GM19351 (cell line): ENCODE measurements at regions not wholly inside any gene's neighbourhood (a gene's known extent, or its start where the extent isn't known, plus 50 kb on each side); places are given as distances from the start of the nearest gene placed in this dataset.
"Not testable (repeated sequence)": the region's sequence is repeated elsewhere in the genome, so short reads cannot be mapped to it uniquely, and the experiment has no call there.

ENCODE experiments used
- ATAC-seq: cut with Tn5 transposase; IDR thresholded peaks from one replicate; pipeline ENCODE4 v1.9.1; 2021; ENCODE audit warnings: mild to moderate bottlenecking, moderate library complexity; ENCODE audit not compliant: unreplicated experiment

DNA sequence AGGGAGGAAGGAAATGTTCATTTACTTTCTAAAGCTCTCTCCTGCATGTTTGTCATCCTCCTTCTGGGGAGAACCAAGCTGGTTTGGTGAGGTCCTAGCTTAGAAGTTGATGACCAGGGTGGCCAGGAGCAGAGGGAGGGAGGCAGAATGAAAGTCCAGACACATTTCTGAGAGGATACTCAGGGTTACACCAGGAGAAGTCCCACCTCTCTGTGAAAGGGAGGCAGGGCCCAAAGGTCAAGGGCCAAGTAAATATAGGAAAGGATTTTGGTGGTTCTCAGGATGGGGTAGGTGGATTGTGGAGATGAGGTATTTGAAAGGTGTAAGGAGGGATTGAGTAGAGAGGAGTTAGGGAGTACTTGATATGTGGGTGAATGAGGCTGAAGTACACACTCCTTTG is 58.0 kb upstream of the FBXO11 start:
- ATAC-seq, result no peak

DNA sequence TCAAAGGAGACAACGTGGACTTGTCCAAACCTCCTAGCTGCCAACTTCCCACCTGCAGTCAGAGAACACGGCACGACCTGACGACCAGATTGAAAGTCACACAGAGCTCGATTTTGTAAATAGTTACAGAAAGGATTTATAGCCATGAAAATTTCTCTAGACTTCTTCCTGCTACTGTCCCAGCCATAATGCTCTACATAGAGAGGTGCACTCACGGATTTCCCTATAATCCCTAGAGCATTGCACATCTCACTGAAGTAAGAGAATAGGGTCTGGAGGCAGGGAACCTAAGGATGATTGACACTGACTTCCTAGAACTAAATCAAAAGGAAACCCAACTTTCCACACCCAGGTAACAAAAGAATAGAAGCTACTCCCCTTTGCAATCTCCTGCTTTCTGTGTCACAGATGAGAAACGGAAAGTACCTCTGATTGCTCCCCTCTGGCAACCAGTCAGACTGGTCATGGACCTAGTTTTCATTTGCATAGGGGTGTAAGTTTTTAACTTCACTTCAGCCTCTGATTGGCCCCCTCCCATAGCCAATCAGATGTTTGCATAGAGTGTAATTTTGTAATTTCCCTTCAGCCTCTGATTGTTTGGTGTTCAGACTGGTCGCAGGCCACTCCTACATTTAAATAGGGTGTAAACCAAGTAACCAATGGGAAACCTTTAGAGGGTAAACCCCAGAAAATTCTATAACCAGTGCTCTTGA is 58.6 kb upstream of the FBXO11 start:
- ATAC-seq, result no peak

- ATAC-seq, result not testable (repeated sequence)
Observed at GRCh38 chr2:47976728-47977127, 70.4 kb upstream of the FBXO11 start.

DNA sequence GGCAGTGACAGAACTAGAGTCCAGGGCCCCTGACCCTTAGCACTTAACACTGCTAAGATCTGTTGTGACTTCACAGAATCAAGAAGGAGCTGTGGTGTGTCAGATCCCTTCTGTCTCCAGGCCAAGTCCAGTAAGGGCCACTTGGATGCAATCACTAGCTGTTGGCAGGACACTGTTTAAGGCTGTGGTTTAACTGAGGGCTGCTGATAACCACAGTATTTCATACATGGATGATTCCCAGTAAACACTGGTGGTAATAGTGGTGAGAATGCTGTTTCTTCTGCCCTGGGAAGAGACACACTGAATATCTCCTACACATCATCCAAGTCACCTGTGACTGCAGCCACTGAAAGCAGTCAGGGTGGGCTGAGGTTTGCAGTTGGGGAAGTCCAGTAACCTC is 77.7 kb upstream of the FBXO11 start:
- ATAC-seq, result peak; percentile 64

GRCh38 chr2:47990503-47990902 is 84.2 kb upstream of the FBXO11 start:
- ATAC-seq, result no peak

- no peak for ATAC-seq
Observed at GRCh38 chr2:47992671-47993070, 86.4 kb upstream of the FBXO11 start.

DNA sequence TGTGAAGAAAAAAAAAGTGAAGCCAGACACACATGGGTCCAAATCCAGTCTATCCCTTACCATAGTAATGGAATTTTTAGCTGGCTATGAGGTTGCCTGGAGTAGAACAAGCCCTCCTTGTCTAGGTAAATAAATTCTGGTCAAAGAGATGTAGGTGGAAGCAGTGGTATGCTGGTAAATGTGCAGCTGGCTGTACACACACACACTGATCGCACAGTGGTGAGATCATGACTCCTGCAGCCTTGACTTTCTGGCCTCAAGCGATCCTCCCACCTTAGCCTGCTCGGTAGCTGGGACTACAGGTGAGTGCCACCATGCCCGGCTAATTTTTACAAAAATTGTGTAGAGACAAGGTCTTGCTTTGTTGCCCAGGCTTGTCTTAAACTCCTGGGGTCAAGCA is 90.5 kb upstream of the FBXO11 start:
- no peak for ATAC-seq

- no peak for ATAC-seq
Observed at GRCh38 chr2:47999512-47999911, 93.2 kb upstream of the FBXO11 start.

DNA sequence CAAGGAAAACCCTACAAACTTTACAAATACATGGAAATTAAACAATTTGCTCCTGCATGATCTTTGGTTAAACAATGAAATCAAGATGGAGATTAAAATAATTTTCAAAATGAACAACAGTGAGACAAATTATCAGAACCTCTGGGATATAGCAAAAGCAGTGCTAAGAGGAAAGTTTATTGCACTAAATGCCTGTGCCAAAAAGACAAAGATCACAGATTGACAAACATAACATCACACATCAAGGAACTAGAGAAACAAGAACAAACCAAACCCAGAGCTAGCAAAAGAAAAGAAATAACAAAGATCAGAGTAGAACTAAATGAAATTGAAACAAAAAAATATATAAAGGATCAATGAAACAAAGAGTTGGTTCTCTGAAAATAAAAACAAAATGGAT is 95.2 kb upstream of the FBXO11 start:
- ATAC-seq, result no peak

DNA sequence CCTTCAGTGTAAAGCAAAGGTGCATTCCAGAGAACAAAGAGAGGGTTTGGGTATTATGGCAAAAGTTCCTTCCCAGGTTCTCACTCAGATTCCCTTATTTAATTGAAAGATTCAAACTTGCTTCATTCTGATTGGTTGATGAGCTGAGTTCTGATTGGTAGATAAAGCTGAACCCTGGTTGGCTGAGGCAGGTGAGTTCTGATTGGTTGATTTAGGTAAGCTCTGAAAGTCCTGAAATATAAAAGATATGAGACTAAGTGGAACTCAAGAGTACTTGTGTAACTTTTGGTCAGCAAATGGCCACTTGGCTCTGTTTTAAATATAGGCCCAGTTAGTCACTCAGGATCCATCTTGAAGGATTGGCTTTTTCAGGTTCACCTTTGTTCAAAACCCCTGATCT is 99.8 kb upstream of the FBXO11 start:
- no peak for ATAC-seq

DNA sequence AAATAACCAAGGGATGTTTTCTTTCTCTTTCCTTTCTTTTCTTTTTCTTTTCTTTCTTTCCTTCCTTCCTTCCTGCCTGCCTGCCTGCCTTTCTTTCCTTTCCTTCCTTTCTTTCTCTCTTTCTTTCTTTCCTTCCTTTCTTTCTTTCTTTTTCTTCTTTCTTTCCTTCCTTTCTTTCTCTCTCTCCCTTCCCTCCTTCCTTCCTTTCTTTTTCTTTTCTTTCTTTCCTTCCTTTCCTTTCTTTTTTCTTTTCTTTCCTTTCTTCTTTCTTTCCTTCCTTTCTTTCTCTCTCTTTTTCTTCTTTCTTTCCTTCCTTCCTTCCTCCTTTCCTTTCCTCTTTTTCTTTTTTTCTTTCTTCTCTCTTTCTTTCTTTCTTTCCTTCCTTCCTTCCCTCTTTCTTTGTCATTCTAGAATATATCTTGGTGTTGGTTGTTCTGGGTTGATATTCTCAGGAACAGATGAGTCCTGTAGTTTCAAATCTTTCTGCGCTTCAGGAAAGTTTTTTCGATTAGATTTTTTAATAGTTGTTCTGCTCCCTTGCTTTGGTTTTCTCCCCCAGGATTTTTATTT is 101.5 kb upstream of the FBXO11 start:
- ATAC-seq, result no peak

DNA sequence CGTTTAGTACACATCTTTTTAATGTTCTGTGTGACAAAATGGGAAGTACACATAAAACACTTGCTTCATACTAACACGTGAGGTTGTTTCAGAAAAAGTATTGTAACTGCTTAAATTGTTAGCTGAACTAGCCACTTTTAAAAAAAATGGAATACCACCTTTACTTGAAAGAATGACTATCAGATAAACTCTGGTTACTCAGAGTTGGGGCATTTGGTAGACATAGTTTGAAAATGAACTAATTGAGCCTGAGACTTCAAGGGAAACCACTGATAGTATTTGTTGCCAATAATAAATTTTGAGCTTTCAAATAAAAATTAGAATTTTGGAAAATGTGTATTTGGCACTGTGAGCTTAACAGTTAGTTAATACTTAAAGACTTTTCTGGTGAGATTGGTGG is 103.0 kb upstream of the FBXO11 start:
- no peak for ATAC-seq

- no peak for ATAC-seq
Observed at GRCh38 chr2:48015421-48015820, 109.1 kb upstream of the FBXO11 start.

GRCh38 chr2:48016225-48017019 is 110.1 kb upstream of the FBXO11 start:
- ATAC-seq, result no peak

DNA sequence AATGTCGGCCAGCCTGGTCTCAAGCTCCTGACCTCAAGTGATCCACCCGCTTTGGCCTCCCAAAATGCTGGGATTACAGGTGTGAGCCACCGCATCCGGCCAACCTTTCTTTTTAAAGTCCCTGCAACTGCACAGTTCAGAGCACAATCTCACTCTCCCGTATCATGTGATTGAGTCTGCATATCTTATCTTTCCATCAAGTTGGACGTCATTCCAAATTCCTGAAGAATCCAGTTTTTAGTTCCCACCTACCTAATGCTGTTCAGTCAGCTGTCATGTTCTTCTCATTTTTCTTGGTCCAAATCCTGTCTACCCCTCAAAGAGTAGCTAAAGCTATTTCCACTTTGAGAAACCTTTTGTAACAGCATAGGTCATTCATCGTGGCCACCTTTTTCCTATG is 110.8 kb upstream of the FBXO11 start:
- ATAC-seq, result no peak

DNA sequence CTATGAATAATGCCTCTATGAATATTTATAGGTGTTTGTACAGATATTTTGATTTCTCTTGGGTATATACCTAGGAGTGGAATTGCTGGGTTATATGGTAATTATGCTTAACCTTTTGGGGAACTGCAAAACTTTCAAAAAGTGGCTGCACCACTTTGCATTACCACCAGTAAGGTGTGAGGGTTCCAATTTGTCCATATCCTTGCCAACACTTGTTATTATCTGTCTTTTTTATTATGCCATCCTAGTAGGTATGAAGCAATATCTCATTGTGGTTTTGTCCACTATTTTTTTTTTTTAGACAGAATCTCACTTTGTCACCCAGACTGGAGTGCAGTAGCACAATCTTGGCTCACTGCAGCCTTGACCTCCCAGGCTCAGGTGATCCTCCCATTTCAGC is 112.2 kb upstream of the FBXO11 start:
- ATAC-seq, result no peak

- no peak for ATAC-seq
Observed at GRCh38 chr2:48026865-48027264, 120.6 kb upstream of the FBXO11 start.

DNA sequence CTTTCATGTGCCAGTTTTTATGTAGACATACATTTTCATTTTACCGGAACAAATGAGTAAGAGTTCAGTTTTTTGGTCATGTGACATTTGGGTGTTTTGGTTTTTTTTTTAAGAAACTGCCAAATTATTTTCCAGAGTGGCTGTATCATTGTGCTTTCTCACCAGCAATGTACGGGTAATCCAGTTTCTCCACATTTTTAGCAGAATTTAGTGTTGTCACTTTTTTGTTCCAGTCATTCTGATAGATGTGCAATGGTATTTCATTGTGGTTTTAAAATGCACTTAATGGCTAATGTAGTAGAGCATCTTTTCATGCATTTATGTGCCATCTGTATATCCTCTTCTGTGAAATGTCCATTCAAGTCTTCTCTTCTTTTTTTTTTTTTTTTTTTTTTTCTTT is 126.5 kb upstream of the FBXO11 start:
- ATAC-seq, result no peak

DNA sequence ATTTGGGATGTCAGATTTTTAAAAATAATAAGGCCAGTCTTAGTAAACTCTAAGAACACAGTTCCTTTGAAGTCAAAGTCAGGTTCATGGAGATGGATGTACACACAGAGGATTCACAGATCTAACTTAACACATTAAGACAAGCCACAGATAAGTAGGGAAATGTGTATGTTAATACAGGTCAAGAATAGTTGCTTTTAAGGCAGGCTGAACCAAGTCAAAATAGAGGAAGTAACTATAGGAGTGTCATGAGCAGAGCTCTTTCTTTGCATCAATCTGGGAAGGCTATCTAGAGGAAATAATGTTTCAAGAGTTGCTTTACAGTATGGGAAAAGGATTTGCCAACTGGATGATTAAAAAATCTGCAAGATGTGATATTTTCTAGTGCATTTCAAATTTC is 128.0 kb upstream of the FBXO11 start:
- ATAC-seq, result no peak

DNA sequence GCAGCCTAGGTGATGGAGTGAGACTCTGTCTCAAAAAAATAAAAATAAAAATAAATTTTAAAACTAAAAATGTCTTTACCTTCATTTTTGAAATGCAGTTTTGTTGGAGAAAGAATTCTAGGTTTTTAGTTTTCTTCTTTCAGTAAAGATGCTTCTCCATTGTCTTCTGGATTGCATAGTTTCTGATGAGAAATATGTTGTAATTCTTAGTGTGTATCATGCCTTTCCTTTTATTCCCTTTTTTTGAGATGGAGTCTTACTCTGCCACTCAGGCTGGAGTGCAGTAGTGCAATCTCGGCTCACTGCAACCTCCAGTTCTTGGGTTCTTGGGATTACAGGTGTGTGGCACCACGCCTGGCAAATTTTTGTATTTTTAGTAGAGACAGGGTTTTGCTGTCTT is 130.0 kb upstream of the FBXO11 start:
- no peak for ATAC-seq

DNA sequence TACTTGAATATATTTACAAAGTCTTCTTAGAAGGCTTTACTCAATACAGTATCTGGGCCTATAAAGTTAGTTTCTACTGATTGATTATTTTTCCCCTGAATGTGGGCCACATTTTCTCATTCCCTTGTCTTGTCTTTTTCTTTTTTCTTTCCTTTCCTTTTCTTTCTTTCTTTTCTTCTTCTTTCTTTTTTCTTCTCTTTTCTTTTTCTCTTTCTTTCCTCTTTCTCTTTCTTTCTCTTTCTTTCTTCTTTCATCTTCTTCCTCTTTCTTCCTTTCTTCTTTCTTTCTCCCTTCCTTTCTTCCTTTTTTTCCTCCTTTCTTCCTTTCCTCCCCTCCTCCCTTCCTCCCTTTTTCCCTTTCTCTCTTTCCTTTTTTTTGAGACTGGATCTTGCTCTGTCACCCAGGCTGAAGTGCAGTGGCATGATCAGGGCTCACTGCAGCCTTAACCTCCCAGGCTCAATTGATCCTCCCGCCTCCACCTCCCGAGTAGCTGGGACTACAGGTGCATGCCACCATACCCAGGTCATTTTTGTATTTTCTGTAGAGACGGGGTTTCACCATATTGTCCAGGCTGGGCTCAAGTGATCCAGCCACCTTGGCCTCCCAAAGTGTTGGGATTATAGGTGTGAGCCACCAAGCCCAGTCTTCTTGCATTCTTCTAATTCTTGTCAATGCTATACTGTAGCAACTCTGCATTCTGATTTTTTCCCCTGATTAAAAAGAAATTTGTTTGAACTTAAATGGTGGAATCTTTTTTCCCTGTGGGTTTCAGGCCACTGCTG is 133.1 kb upstream of the FBXO11 start:
- no peak for ATAC-seq
